CD14-positive monocyte (primary cell): ENCODE measurements at regions not wholly inside any gene's neighbourhood (a gene's known extent, or its start where the extent isn't known, plus 50 kb on each side); places are given as distances from the start of the nearest gene placed in this dataset.

ENCODE experiments used
- DNase-seq, 3 donors: peaks; one replicate each; pipeline ENCODE4 v3.0.0-alpha.2; 2011 to 2022
- H2AFZ ChIP-seq: 2 replicates; pipeline ENCODE4 v1.6.0; 2012; ENCODE audit warnings: mild to moderate bottlenecking, low read depth, low read length, inconsistent platforms; ENCODE audit not compliant: insufficient read depth, poor library complexity, severe bottlenecking
- H3K27ac ChIP-seq, 2 donors: 1 replicate in 1 of 2; 2 replicates in 1 of 2; pipeline ENCODE4 v1.5.1; 2012 to 2013; ENCODE audit warnings: low read length in 2 of 2, control low read depth in 1 of 2, inconsistent platforms in 1 of 2, low read depth in 1 of 2, mild to moderate bottlenecking in 1 of 2
- H3K27me3 ChIP-seq, 2 donors: one replicate each; pipeline versions ENCODE4 v1.6.0 to v1.6.1; 2011 to 2013; ENCODE audit warnings: low read length in 2 of 2; ENCODE audit not compliant: control insufficient read depth in 2 of 2, insufficient read depth in 2 of 2
- H3K36me3 ChIP-seq, 2 donors: replicated peaks in 1 of 2; 1 replicate in 1 of 2; 2 replicates in 1 of 2; pipeline versions ENCODE4 v1.5.1 to v1.6.1; 2012 to 2013; ENCODE audit warnings: low read length in 2 of 2, control low read depth in 1 of 2, inconsistent platforms in 1 of 2, mild to moderate bottlenecking in 1 of 2; ENCODE audit not compliant: insufficient read depth in 2 of 2, control insufficient read depth in 1 of 2
- H3K4me1 ChIP-seq, 2 donors: 1 replicate in 1 of 2; 2 replicates in 1 of 2; pipeline versions ENCODE4 v1.5.1 to v1.6.1; 2012 to 2013; ENCODE audit warnings: low read length in 2 of 2, control low read depth in 1 of 2, inconsistent platforms in 1 of 2, mild to moderate bottlenecking in 1 of 2, moderate library complexity in 1 of 2; ENCODE audit not compliant: insufficient read depth in 2 of 2, control insufficient read depth in 1 of 2
- H3K4me2 ChIP-seq: replicated peaks from 2 replicates; pipeline ENCODE3; 2012; ENCODE audit warnings: low read length, moderate library complexity, mild to moderate bottlenecking; ENCODE audit not compliant: poor library complexity, severe bottlenecking; ENCODE audit errors: extremely low read depth
- H3K4me3 ChIP-seq, 3 experiments: fragments of 200-600 bp in 1 of 3; sonication (generic) in 1 of 3; replicated peaks in 1 of 3; 1 replicate in 2 of 3; 2 replicates in 1 of 3; pipeline ENCODE4 v1.5.1; 2011 to 2013; ENCODE audit warnings: low read length in 3 of 3, mild to moderate bottlenecking in 3 of 3, control low read depth in 2 of 3, low read depth in 2 of 3, inconsistent platforms in 1 of 3, moderate library complexity in 1 of 3
- H3K79me2 ChIP-seq: 2 replicates; pipeline ENCODE4 v1.6.0; 2012; ENCODE audit warnings: mild to moderate bottlenecking, control low read depth, inconsistent platforms, low read length, moderate library complexity; ENCODE audit not compliant: insufficient read depth
- H3K9ac ChIP-seq: 2 replicates; pipeline ENCODE4 v1.6.0; 2017; ENCODE audit warnings: low read length, mild to moderate bottlenecking; ENCODE audit not compliant: insufficient read depth, poor library complexity, severe bottlenecking
- H3K9me3 ChIP-seq, 2 donors: replicated peaks in 1 of 2; 1 replicate in 1 of 2; 2 replicates in 1 of 2; pipeline versions ENCODE4 v1.5.1 to v1.6.1; 2012 to 2013; ENCODE audit warnings: low read length in 2 of 2, control low read depth in 1 of 2; ENCODE audit not compliant: control insufficient read depth in 1 of 2, insufficient read depth in 1 of 2
- H4K20me1 ChIP-seq: 2 replicates; pipeline ENCODE4 v1.6.0; 2012; ENCODE audit warnings: mild to moderate bottlenecking, low read length, control low read depth, moderate library complexity; ENCODE audit not compliant: insufficient read depth
- H3K27ac Mint-ChIP-seq, 7 donors: one replicate each; pipeline ENCODE4 v1.8.0; 2020; ENCODE audit warnings: mild to moderate bottlenecking in 7 of 7, mixed read lengths in 7 of 7, moderate library complexity in 6 of 7, inconsistent platforms in 2 of 7
- H3K27me3 Mint-ChIP-seq, 3 donors: one replicate each; pipeline ENCODE4 v1.8.0; 2021 to 2022; ENCODE audit warnings: low read depth in 3 of 3, mild to moderate bottlenecking in 3 of 3, mixed read lengths in 3 of 3, moderate library complexity in 3 of 3, inconsistent platforms in 1 of 3
- H3K36me3 Mint-ChIP-seq, 2 donors: one replicate each; pipeline ENCODE4 v1.8.0; 2020; ENCODE audit warnings: mixed read lengths in 2 of 2, inconsistent platforms in 1 of 2, mild to moderate bottlenecking in 1 of 2
- H3K4me1 Mint-ChIP-seq: one replicate; pipeline ENCODE4 v1.8.0; 2020; ENCODE audit warnings: mild to moderate bottlenecking, mixed read lengths
- H3K4me3 Mint-ChIP-seq, 2 donors: one replicate each; pipeline ENCODE4 v1.8.0; 2020; ENCODE audit warnings: mild to moderate bottlenecking in 2 of 2, mixed read lengths in 2 of 2, moderate library complexity in 1 of 2
- H3K9me3 Mint-ChIP-seq, 7 donors: one replicate each; pipeline ENCODE4 v1.8.0; 2020 to 2022; ENCODE audit warnings: mixed read lengths in 7 of 7, mild to moderate bottlenecking in 6 of 7, moderate library complexity in 6 of 7, inconsistent platforms in 2 of 7
- CTCF ChIP-seq: fragments of 200-600 bp; IDR thresholded peaks from one replicate; pipeline ENCODE4 v1.8.0; 2022; ENCODE audit warnings: antibody characterized with exemption, mild to moderate bottlenecking
- WGBS: methylation state at CpG from one replicate; pipeline ENCODE4 v1.1.5; 2013; ENCODE audit warnings: missing lambda C conversion rate; ENCODE audit not compliant: insufficient coverage; 5-methylcytosine and 5-hydroxymethylcytosine counted together
- intact Hi-C, 2 donors: fragments of 100-400 bp; cut with micrococcal nuclease; formaldehyde crosslinking; loops; one replicate each; pipeline versions ENCODE4 v1.15.0 to v1.15.1; 2023

- TF ChIP-seq CTCF, result no peak
- no peak overlapping the region for H3K27ac ChIP-seq
- no peak for DNase-seq
- H3K79me2 ChIP-seq, result no peaks in the 10 kb centered on the region
- intact Hi-C loops, result no loop called here
- no peaks in the 10 kb centered on the region for H4K20me1 ChIP-seq
- Mint-ChIP-seq H3K36me3 (no peaks in the 10 kb centered on the region), H3K4me3 (no peak overlapping the region), H3K27ac (no peak overlapping the region), H3K9me3 (peaks cover 0 to under 1% (median 0%) of the 10 kb centered on the region in 7 donors), H3K4me1 (no peaks in the 10 kb centered on the region), H3K27me3 (peaks cover 0 to 4% (median 0%) of the 10 kb centered on the region in 3 donors)
- no peak overlapping the region for H3K9ac ChIP-seq
- no peak overlapping the region for H2AFZ ChIP-seq
- no CpG with 5 or more reads among the region's 2 CpGs for WGBS
- no peaks in the 10 kb centered on the region for H3K36me3 ChIP-seq
- no peak overlapping the region for H3K4me2 ChIP-seq
- no peaks in the 10 kb centered on the region for H3K27me3 ChIP-seq
- H3K4me1 ChIP-seq, result no peaks in the 10 kb centered on the region
- H3K9me3 ChIP-seq, result no peaks in the 10 kb centered on the region
- H3K4me3 ChIP-seq, result no peak overlapping the region
Observed at GRCh38 chr12:24079083-24079482, 129.6 kb upstream of the SOX5 start.

- Mint-ChIP-seq H3K4me3 (no peak overlapping the region), H3K27ac (no peak overlapping the region), H3K27me3 (peaks cover 0 to 2% (median 0%) of the 10 kb centered on the region in 3 donors), H3K9me3 (peaks cover 0 to 1% (median 0%) of the 10 kb centered on the region in 7 donors), H3K4me1 (no peaks in the 10 kb centered on the region), H3K36me3 (no peaks in the 10 kb centered on the region)
- Histone ChIP-seq H3K4me1 (no peaks in the 10 kb centered on the region), H3K36me3 (no peaks in the 10 kb centered on the region), H3K9me3 (no peaks in the 10 kb centered on the region), H4K20me1 (no peaks in the 10 kb centered on the region), H3K27ac (no peak overlapping the region), H3K4me3 (no peak overlapping the region), H3K27me3 (no peaks in the 10 kb centered on the region), H3K79me2 (no peaks in the 10 kb centered on the region), H2AFZ (no peak overlapping the region), H3K9ac (no peak overlapping the region), H3K4me2 (no peak overlapping the region)
- intact Hi-C loops, result no loop called here
- no peak for TF ChIP-seq CTCF
- 67% methylated on average over 1 of the region's 1 CpG for WGBS
- DNase-seq, result no peak
Observed at GRCh38 chr12:24078318-24078765, 128.9 kb upstream of the SOX5 start.
